ENCODE measurements at regions not wholly inside any gene's neighbourhood (a gene's known extent, or its start where the extent isn't known, plus 50 kb on each side); places are given as distances from the start of the nearest gene placed in this dataset.
"Not testable (repeated sequence)": the region's sequence is repeated elsewhere in the genome, so short reads cannot be mapped to it uniquely, and the experiment has no call there.

DNA sequence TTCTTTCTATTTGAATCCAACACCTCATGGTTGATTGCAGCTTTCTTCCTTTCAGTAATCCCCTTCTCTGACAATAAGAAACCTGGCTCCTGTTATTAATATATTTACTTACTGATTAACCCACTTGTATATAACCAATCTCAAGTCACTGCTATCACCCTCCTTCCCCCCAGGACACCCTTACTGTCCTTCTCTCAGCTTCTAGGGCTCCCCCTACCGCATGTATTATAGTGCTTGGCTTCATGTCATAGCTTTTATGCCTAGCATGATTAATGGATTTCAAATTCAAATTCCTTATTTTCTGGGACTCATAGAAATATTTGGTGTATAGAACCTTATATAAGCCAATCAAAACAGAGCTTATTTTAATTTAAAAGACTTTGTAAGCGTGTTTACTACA lies 75.7 kb upstream of the BNIP2 start:
- H3K27ac ChIP-seq: no peak overlapping the region

DNA sequence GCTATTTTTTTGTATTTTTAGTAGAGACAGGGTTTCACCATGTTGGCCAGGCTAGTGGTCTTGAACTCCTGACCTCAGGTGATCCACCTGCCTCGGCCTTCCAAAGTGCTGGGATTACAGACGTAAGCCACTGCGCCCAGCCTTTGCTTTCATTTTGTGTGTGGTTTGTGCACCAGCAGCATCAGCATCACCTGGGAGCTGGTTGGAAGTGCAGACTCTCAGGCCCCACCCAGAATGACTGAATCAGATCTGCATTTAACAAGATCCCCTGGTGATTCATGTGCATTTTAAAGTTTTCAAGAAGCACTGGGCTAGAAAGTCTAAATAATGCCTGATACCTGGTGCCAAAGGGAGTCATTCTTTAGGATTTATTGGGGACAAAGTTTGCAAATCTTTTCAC lies 73.4 kb upstream of the BNIP2 start:
- no peaks in the 10 kb centered on the region for H3K36me3 ChIP-seq
- intact Hi-C loops (cut with DNase I): no loop called here
- no peak overlapping the region for H3K4me3 ChIP-seq (replicated peaks in 1 of 3)
- TF ChIP-seq POLR2A (IDR thresholded peaks at IDR 0.05): no peak
- TF ChIP-seq, protein P1, sequence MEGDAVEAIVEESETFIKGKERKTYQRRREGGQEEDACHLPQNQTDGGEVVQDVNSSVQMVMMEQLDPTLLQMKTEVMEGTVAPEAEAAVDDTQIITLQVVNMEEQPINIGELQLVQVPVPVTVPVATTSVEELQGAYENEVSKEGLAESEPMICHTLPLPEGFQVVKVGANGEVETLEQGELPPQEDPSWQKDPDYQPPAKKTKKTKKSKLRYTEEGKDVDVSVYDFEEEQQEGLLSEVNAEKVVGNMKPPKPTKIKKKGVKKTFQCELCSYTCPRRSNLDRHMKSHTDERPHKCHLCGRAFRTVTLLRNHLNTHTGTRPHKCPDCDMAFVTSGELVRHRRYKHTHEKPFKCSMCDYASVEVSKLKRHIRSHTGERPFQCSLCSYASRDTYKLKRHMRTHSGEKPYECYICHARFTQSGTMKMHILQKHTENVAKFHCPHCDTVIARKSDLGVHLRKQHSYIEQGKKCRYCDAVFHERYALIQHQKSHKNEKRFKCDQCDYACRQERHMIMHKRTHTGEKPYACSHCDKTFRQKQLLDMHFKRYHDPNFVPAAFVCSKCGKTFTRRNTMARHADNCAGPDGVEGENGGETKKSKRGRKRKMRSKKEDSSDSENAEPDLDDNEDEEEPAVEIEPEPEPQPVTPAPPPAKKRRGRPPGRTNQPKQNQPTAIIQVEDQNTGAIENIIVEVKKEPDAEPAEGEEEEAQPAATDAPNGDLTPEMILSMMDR (IDR thresholded peaks at IDR 0.05): no peak
- no peaks in the 10 kb centered on the region for H3K27me3 ChIP-seq
- H3K4me1 ChIP-seq: no peaks in the 10 kb centered on the region
- no peak overlapping the region for H3K27ac ChIP-seq
- no peak for DNase-seq
- H3K9me3 ChIP-seq: no peaks in the 10 kb centered on the region
- 66 to 75% methylated on average over 3 of the region's 3 CpGs for WGBS, 2 donors

More for the DNA sequence above, 75.7 kb upstream of the BNIP2 start:
- Histone ChIP-seq H3K27me3 (no peaks in the 10 kb centered on the region), H3K4me1 (no peaks in the 10 kb centered on the region), H3K9me3 (no peaks in the 10 kb centered on the region), H3K4me3 (replicated peaks in 1 of 3) (no peak overlapping the region), H3K36me3 (no peaks in the 10 kb centered on the region)
- no peak for TF ChIP-seq POLR2A (IDR thresholded peaks at IDR 0.05)
- TF ChIP-seq, protein P1 (IDR thresholded peaks at IDR 0.05): no peak
- DNase-seq: no peak
- WGBS, 2 donors: 69% methylated on average over 2 of the region's 2 CpGs
- intact Hi-C loops (cut with DNase I): no loop called here

DNA sequence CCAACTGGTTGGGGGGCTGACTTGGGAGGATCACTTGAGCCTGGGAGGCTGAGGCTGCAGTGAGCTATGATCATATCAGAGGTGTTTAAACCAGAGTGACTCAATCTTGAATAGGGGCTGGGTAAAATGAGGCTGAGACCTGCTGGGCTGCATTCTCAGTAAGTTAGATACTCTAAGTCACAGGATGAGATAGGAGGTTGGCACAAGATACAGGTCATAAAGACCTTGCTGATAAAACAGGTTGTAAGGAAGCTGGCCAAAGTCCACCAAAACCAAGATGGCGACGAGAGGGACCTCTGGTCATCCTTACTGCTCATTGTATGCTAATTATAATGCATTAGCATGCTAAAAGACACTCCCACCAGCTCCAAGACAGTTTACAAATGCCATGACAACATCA lies 71.1 kb upstream of the BNIP2 start:
- H3K4me1 ChIP-seq; H3K36me3 ChIP-seq; H3K4me3 ChIP-seq (replicated peaks in 1 of 3); H3K27me3 ChIP-seq; DNase-seq; H3K9me3 ChIP-seq; H3K27ac ChIP-seq; intact Hi-C loops (cut with DNase I): not testable (repeated sequence)
- WGBS, 2 donors: 84 to 91% methylated on average over 2 of the region's 2 CpGs

DNA sequence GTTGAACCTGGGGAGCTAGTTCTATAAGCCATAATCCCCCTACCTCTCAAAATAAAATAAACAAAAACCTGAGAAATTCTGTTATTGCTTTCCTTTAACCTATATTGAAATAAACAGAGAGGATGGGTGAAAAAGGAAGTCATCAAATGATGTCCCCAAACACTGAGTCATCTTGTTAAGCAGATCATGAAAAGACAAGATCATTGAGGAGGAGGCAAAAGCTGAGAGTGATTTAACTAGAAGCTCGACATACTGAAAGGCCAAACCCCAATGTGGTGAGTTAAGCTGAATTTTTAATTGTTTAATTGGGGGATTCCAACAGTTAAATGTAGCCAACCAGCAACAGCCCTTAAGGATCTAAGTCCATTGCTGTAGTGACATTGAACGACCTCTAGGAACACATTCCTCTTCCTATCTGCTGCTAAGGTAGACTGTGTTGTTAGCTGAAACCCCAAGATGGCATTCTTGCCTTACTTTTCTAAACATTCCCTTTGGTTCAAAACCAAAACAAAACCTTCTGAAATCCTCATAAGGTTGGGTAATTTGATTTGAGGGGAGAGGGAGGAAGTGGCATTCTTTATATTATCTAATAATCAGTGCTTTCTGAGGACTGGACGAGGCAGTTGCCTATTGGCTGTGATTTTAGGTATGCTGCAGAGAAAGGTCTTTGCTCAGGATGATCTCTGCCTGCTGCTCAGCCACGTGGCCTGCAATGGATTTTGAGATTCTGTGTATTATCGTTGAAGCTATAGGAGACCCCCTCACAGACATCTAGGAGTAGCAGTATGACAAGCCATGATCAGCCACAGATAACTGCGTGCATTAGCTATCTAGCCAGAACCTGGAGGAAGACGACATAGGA lies 62.7 kb upstream of the BNIP2 start:
- Histone ChIP-seq H3K4me3 (replicated peaks in 1 of 3) (no peak overlapping the region), H3K9me3 (no peaks in the 10 kb centered on the region), H3K27me3 (no peaks in the 10 kb centered on the region), H3K4me1 (peaks cover 0 to 3% of the 10 kb centered on the region in 2 donors), H3K27ac (no peak overlapping the region), H3K36me3 (no peaks in the 10 kb centered on the region)
- DNase-seq: no peak
- intact Hi-C loops (cut with DNase I): no loop called here
- TF ChIP-seq, protein P1 (IDR thresholded peaks at IDR 0.05): no peak
- TF ChIP-seq POLR2A (IDR thresholded peaks at IDR 0.05): no peak
- WGBS, 2 donors: 55 to 62% methylated on average over 7 of the region's 7 CpGs

DNA sequence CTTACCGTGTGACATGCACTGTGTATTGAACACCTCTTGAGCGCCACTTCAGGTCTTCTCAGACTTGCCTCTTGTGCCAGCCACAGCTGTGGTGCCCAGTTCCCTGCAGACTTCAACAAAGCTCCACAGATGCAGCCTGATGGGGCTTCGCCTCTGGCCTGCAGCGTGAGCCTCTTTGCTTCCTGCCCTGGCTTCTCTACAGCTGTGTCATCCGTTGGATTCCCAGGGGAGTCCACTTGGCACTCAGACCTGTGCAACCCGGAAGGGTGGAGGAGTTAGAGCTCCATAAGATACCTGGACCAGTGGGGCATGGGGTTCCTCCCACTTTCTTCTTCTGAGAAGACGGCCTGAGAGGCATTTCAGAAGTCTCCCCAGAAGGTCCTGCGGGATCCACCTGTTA lies 57.7 kb upstream of the BNIP2 start:
- no peaks in the 10 kb centered on the region for H3K9me3 ChIP-seq
- WGBS, 2 donors: 50 to 55% methylated on average over 5 to 8 of the region's 8 CpGs
- H3K36me3 ChIP-seq: no peaks in the 10 kb centered on the region
- no peaks in the 10 kb centered on the region for H3K27me3 ChIP-seq
- intact Hi-C loops (cut with DNase I): no loop called here
- no peaks in the 10 kb centered on the region for H3K4me1 ChIP-seq
- TF ChIP-seq, protein P1 (IDR thresholded peaks at IDR 0.05): no peak
- no peak for TF ChIP-seq POLR2A (IDR thresholded peaks at IDR 0.05)
- DNase-seq: no peak
- H3K27ac ChIP-seq: no peak overlapping the region
- no peak overlapping the region for H3K4me3 ChIP-seq (replicated peaks in 1 of 3)
